Stimulated activated CD8-positive, alpha-beta memory T cell treated with anti-CD3 and anti-CD28 coated beads, Interleukin-15, amount 100 ng/mL, for 24 hours (primary cell): ENCODE measurements at regions not wholly inside any gene's neighbourhood (a gene's known extent, or its start where the extent isn't known, plus 50 kb on each side); places are given as distances from the start of the nearest gene placed in this dataset.
"Not testable (repeated sequence)": the region's sequence is repeated elsewhere in the genome, so short reads cannot be mapped to it uniquely, and the experiment has no call there.

ENCODE experiments used
- DNase-seq: peaks from one replicate; pipeline ENCODE4 v3.0.0-alpha.2; 2020; ENCODE audit warnings: low read depth

DNA sequence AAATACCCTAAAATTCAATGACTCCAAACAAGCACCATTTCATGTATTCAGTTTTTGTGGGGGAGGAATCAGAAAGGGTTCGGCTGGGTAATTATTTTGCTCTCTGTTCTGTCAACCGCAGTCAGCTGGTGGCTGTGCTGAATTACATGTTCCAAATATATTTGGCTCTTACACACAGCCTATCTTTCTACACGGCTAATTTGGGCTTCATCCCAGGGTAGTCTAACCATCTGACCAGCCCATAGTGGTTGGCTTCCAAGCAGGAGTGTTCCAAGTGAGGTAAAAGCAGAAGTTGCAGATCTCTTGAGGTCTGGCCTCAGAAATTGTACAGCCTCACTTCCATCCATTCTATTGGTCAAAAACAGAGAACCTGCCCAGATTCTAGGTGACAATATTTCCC, 760.8 kb upstream of the SEMA6D start:
- no peak for DNase-seq

DNA sequence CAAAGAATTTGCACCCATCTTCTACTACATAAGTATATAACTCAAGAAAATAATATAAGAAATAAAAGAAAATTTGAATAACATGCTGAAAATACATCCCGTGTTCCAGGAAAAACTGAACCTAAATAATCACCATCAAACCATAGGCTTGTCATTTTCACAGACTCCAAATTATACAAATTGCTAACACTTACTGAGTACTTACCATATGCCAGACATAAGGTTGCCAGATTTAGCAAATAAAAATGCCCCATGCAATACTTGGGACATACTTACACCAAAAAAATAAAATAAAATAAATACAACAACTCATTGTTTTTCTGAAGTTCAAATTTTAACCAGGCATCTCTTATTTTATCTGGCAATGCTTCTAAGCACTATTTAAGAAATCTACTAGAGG, 760.4 kb upstream of the SEMA6D start:
- DNase-seq, result no peak

DNA sequence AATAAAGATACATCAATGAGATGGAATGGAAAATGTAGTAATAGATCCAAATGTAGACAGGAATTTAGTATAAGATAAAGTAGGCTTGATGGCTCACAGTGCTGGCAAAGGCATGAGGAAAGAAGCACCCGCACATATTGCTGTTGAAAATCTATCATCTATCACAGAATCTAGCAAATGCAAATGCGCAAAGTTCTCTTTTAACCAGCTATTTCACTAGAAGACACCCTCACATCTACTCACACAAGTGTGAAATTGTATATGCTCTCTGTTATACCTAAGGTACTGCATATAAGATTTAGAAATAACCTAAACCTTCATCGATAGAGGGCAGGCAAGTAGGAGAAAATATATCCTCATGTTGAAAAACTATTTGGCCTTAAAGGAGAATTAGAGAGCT, 756.7 kb upstream of the SEMA6D start:
- DNase-seq, result no peak

DNA sequence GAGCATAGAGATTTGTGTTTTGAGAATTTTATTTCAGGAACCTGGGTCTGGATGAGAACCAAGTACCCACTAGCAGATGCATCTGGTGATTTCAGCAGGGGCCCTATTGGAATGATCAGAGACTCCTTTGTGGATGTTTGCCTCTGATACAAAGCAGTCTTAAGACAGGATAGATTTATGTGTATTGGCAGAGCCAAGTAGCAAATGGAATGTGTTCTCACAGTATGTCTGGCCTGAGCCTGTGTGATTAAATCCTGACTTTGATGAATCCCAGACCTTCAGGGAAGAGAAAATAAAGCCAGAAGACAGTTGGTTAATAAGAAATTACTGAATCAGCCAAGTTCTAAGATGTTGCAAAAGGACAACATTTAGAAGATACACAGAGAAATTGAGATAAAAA, 755.5 kb upstream of the SEMA6D start:
- DNase-seq, result no peak

DNA sequence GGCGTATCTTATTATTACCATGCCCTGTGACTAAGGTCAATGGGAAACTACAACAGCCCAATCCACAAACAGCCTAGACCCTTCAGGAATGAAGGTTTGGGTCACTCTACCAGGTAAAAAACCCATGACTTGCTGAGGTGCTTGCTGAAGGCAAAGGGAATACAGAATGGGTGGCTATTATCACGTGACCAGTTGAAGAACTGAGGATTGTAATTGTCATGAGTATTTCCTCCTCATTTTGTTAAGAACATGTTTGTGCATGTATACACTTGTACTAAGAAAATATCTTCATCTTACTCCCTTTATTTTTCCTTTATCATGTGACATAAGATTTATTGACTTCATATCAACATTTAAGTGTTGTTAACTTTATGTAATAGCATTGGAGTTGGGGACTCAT, 729.2 kb upstream of the SEMA6D start:
- not testable (repeated sequence) for DNase-seq

DNA sequence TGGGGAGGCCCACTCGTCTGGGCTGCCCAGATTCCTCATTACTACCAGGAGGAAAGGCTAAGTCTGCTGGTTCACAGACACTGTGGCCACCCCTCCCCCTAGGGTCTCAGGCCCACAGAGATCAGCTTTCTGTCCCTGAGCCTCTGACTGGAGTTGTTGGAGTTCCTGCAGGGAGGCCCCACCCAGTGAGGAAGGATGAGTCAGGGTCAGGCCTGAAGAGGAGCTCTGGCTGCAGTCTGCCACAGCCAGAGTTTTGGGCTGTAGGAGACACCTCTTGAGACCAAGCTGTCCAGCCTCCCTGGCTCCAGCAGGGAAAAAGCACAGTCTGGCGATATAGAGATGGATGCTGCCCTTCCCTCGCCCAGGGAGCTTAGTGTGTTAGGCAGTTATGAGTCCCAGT, 720.9 kb upstream of the SEMA6D start:
- no peak for DNase-seq

DNA sequence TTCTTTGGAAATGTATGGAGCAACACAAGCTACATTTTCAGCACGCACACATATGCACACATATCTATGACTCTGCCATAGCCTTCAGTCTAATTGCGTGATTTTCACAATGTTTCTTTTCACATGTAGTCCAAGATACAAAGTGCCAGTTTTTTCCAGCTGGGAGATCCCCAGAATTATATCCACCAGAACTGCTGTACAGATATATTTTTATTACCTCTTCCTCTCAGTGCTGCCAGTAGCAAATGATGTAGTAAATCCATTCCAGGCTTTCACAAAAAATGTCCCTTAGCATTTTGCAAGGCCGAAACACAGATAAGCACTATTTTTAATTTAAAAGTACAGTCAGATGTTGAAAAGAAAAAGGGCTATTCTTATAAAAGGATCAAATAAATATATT, 719.8 kb upstream of the SEMA6D start:
- no peak for DNase-seq

DNA sequence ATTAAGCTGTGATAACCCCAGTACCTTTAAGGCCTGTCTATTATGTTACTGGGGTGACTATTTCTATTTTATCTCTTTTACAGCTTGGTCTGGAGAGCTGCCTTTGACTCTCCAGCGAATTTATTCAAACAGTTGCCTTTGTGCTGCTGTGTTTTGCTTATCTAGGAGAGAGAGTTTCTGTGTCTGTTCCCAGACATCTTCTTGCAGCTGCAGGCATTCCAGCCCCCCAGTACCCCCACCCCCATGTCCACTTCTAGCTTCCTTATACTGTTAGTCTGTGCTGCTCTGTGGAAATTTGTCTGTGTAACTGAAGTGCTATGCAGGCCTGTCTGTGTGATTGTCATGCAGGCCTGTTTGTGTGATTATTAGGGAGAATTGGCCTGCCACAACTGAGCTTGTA, 713.7 kb upstream of the SEMA6D start:
- no peak for DNase-seq

DNA sequence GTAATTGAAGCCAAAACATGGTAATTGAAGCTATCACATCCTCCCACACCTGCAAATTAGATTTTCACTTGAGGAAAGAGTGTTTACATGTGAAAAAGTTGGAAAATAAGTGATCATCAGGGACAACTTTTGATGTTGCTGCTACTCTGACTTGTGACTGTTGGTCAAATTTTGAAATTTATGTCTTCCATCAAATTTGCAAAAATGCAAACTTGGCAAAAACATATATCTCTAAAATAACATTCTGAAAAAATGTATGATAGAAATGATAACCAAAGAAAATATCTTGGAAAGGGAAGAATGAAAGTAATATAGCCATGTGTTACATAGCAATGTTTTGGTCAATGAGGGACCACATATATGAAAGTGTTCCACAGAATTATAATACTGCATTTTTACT, 703.9 kb upstream of the SEMA6D start:
- DNase-seq, result no peak

DNA sequence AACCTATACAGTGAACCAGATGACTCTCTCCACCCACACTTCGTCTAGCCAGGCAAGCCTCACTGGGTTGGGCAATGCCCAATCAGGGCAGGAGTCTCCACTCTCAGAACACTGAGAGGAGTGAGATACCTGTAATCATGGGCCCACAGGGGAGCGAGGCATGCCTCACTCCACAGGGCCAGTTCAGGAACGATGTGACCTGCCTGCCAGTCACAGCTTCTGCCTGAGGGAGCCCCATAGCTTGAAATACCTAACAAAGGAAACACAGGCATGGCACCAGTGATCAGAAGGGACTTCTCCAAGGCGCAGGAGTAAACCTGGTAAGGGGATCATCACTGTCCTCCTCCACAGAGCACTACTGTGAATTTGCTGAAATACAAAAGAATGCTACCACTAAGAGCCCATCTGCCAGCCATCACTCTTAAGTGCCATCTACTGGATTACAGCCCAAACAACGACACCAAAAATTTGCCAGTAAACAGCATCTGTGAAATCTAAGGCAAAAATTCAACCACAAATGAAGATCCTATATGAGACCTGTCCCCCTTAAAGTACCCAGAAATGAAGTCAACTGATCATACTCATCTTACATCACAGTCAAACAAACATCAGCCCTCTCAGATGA, 689.9 kb upstream of the SEMA6D start:
- no peak for DNase-seq

DNA sequence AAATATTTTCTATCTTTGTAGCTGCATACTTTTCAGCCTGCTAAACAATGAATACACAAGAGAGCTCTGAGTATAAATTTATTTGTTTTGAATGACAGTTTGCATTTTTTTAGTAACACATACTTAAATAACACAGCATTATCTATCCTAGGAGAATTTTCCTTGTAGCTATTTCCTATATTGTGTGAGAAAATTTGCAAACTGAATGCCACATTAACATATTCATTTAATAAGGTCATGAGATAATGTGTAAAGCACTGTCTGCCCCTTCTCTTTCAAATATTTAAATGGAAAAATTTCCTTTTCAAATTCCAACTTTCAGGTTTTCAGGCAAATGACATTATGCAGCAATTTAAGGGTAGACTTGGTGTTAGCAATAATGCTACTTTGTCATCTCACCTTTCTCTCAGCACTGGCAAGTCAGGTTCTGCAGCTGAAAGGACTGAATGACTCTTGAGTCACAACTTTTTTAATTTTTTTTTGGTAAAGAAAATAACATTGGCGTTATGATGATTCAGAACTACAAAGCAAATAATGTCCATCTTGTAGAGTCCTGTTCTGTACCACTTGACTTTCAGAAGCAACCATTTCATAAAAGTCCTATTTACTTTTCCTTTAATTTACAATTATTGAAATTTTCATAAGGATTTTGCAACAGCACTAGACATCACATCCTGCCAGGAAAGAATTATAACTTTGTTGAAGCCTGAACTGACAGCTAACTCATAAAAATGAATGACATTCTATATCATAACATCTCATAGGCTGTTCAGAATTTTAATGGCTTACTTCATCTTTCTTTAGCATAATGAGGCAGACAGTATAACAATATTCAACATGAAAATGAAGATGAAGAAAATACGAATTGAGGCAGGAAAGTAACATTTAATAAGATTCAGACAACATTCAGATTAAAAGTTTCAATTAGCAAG, 681.6 kb upstream of the SEMA6D start:
- DNase-seq, result no peak

DNA sequence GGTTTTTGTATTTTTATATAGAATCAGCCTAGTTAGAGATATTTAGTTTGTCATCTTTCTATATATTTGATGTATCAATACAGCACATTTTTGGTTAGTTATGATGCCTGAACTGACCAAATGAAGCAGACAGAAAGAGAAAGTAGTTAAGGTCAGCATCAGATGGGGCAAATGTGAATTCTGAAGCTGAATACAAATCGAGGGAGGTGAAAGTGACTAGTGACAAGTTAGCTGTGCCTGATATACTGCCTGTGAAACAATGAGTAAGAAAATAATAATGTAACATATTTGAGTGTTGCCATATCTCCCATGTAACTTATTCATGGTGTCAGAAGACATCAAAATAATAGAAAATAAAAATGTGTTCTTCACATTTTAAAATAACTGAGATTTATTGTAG, 680.3 kb upstream of the SEMA6D start:
- DNase-seq, result no peak

DNA sequence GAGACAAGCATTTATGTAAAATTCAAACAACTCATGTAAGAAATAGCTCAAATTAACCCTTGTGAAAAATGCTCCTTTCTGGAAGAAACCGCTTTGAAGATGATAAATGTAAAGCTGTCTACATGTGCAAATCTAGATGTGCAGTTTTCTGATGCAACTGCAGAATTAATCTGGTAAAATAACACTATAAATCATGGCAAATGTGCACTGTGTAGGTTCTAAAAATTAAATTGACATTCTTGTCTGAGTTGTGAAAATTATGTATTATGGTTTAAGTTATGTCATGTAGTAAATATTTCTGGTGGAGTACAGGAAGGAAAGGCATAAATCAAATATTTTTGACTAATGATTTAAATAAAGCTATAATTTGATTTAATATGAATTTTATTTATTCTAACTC, 678.1 kb upstream of the SEMA6D start:
- no peak for DNase-seq

DNA sequence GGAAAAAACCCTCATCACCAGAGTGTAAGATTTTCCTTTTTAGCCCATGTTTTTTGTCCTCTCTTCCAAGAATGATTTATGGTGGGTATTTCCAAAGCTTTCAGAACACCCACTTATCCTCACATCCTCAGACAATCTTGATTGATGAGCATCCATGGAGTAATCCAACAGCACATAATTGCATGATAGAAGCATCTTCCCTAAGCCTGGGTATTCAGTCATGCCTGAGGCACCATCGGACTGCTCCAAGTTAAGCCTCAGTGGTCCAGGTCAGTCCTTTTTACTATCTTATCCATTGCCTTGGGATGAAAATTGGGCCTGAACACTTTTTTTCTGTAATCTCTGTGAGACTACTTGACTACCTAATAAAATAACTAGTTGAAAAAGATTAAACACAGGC, 676.0 kb upstream of the SEMA6D start:
- DNase-seq, result no peak

DNA sequence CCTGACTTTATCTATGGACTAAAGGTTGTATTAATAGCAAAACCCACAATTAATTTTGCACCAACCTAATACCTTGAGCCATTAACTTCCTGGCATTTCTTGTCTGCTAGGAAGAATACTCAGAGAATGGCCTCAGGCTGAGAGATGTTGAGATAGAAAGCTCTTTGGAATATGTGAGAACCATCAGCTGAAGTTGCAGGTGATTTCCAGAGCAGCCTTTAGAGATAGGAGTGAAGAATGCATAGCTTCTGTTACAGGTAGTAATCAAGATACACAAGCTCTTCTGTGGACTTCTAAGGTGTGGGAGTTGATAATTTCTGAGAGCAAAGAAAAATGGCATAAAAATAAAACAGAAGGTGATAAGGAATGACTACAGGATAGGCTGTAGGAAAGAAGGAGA, 669.3 kb upstream of the SEMA6D start:
- DNase-seq, result not testable (repeated sequence)

DNA sequence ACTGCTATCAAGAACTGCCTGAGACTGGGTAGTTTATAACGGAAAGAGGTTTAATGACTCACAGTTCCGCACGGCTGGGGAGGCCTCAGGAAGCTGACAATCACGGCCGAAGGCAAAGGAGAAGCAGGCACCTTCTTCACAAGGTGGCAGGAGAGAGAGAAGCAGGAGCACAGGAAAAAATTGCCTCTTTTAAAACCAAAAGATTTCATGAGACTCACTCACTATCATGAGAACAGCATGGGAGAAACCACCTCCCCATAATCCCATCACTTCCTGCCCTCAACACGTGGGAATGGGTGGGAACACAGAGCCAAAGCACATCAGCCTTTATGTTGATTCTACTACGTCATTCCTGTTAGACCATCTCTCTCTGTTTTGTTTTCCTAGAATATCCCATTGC, 650.9 kb upstream of the SEMA6D start:
- no peak for DNase-seq

DNA sequence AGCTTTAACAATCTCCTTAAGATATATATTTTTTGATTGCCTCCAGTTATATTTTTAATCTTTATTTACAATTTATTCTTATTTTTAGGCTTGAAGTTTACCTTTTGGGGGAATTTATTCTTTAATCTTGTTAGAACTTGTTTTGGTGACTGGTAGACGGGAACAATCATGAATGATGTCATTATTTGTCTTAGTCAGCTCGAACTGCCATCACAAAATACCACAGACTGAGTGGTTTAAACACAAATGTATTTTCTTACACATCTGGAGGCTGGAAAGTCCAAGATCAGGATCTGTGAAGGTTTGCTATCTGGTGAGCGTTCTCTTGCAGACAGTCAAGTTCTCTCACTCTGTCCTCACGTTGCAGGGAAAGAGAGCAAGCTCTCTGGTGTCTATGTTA, 639.5 kb upstream of the SEMA6D start:
- not testable (repeated sequence) for DNase-seq

DNA sequence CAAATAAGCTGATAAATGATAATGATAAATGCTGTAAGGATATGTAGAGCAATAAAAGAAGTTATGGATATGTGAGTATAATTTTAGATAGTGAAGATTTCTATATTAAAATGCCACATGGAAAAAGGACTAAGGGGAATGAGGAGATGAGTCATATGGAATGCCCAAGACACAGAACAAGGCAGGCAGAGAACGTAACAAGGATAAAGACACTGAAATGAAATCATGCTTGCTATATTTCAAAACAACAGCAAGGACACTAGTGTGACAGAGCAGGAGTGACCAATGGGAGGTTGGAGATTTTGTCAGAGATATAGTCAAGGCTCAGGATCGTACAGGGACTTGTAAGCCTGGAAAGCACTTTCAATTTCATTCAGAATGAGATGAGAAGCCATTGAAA, 621.5 kb upstream of the SEMA6D start:
- no peak for DNase-seq

DNA sequence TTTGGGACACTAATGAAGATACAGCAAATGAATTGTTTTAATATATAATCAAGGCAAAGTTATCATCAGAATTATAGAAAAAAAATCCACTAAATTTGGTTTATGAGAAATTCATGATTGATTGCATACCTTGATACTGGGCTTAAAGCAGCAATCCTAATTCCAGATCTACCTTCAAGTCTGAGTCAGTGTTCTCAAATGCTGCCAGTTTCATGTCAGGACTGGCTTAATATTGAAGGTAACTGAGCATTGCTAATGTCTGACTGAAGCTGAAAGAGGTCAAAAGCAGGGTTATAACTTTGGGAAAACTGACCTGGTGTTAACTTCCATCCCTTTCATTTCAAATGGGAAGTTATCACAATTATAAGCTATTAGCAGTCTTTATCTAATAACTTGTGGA, 618.8 kb upstream of the SEMA6D start:
- not testable (repeated sequence) for DNase-seq

DNA sequence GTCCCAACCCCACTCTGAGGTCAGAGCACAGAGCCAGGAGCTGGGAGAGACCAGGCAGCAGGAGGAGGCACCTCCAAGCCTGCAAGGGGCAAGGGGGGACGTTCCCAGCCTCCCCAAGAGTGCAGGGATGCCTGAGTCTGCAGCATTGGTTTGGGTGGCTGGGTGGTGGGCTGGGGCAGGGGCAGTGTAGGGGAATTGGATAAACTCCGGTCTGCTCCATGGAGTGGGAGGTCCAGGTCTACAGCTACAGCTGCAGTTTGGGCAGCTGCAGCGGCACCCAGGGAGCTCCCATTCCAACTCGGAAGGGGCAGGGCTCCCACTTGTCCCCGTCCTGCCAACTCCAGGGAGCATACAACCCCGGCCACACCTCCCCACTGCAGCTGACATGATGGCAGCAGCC, 617.5 kb upstream of the SEMA6D start:
- not testable (repeated sequence) for DNase-seq

DNA sequence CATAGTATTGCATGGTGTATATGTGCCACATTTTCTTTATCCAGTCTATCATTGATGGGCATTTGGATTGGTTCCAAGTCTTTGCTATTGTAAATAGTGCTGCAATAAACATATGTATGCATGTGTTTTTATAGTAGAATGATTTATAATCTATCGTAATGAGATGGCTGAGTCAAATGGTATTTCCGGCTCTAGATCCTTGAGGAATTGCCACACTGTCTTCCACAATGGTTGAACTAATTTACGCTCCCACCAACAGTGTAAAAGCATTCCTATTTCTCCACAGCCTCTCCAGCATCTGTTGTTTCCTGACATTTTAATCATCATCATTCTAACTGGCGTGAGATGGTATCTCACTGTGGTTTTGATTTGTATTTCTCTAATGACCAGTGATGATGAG, 608.5 kb upstream of the SEMA6D start:
- DNase-seq, result not testable (repeated sequence)

DNA sequence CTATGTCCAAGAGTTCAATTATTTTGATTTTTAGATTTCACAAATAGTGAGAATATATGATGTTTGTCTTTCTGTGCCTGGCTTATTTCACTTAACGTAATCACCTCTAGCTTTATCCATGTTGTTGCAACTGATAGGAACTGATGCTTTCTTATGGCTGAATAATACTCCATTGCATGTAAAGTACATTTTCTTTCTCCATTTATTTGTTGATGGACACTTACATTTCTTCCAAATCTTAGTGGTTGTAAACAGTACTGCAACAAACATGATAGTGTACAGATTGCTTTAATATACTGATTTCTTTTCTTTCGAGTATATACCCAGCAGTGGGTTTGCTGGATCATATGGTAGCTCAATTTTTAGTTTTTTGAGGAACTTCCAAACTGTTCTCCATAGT, 600.6 kb upstream of the SEMA6D start:
- DNase-seq, result no peak

DNA sequence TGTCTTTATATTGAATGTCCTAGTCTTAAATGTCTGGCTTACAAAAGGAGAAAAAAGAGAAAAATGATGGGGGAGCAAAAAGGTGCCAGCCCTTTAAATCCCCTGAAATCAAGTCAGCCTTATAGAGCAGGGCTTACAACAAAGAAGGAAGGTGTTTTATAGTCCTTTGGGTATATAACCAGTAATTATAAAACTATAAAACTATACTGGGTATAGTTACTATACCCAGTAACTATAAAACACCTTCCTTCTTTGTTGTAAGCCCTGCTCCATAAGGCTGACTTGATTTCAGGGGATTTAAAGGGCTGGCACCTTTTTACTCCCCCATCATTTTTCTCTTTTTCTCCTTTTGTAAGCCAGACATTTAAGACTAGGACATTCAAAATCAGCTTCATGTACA, 598.0 kb upstream of the SEMA6D start:
- no peak for DNase-seq
